Dendritic cell treated with granulocyte-macrophage colony-stimulating factor and Interleukin-4, amounts not matched to agents 40 ng/mL and 50 ng/mL, for 4 days (primary cell): ENCODE measurements at regions not wholly inside any gene's neighbourhood (a gene's known extent, or its start where the extent isn't known, plus 50 kb on each side); places are given as distances from the start of the nearest gene placed in this dataset.

Experiments used
- H3K27ac Mint-ChIP-seq: one replicate; pipeline ENCODE4 v1.8.0; 2022; ENCODE audit warnings: mild to moderate bottlenecking, mixed read lengths
- H3K27me3 Mint-ChIP-seq: one replicate; pipeline ENCODE4 v1.8.0; 2022; ENCODE audit warnings: mild to moderate bottlenecking, mixed read lengths
- H3K36me3 Mint-ChIP-seq: one replicate; pipeline ENCODE4 v1.8.0; 2022; ENCODE audit warnings: low read depth, mixed read lengths
- H3K4me1 Mint-ChIP-seq: one replicate; pipeline ENCODE4 v1.8.0; 2022; ENCODE audit warnings: low read depth, mixed read lengths
- H3K4me3 Mint-ChIP-seq: one replicate; pipeline ENCODE4 v1.8.0; 2022; ENCODE audit warnings: mild to moderate bottlenecking, moderate library complexity, mixed read lengths
- H3K9me3 Mint-ChIP-seq: one replicate; pipeline ENCODE4 v1.8.0; 2022; ENCODE audit warnings: mixed read lengths
- intact Hi-C: fragments of 100-400 bp; cut with micrococcal nuclease; formaldehyde crosslinking; loops from one replicate; pipeline ENCODE4 v1.15.0; 2022

DNA sequence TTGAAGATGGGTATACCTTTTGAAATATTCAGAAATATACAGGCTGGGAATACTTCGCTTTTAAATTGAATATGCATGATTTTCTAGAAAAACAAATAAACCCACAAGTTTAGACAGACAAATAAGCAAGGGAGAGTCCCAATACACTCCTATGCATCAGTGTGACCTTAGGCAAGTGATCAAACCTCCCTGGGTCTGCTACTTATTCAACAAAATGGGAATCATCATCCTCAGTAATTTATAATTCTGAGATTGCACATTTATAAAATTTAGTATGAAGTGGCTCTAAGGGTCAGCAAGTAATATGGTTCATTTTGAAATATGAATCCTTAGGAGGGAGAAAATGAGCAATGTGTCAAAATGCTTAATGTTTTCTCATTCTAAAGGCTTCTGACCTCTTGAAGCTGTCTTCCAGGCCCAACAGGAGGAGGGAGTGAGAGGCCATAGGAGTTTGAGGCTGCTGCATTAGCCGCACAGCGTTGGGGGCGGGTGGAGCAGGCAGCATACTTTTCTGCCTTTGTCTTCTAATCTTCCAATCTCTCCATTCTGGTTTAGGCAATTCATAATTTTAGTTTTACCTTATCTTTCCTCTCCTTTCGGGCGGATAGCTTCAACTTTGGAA is 155.1 kb downstream of the TRIB2 start:
- Mint-ChIP-seq H3K4me3 (no peak overlapping the region), H3K36me3 (no peaks in the 10 kb centered on the region), H3K4me1 (no peaks in the 10 kb centered on the region), H3K9me3 (no peaks in the 10 kb centered on the region), H3K27me3 (peaks cover 9% of the 10 kb centered on the region), H3K27ac (no peak overlapping the region)
- intact Hi-C loops: no loop called here

GRCh38 chr2:12877761-12878160 is 161.0 kb downstream of the TRIB2 start:
- Mint-ChIP-seq H3K4me3 (no peak overlapping the region), H3K4me1 (no peaks in the 10 kb centered on the region), H3K27ac (no peak overlapping the region), H3K36me3 (no peaks in the 10 kb centered on the region), H3K9me3 (no peaks in the 10 kb centered on the region), H3K27me3 (peaks cover 8% of the 10 kb centered on the region)
- intact Hi-C loops: no loop called here

DNA sequence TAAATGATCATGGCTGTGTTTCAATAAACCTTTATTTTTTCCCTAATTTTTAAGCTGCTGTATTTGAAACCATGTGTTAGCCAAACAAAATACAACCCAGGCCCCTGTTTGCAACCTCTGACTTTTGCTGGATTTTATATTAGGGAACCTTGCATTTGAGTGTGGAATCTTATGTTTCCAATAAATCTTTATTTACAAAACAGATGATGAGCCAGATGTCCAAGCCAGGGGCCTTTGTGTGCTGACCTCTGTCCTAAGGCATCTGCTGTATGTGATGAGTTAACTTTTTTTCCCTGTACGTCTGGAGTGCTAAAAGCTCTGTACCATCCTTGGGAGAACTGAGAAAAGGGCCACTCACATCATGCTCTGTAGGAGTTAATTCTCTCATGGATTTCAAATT is 162.9 kb downstream of the TRIB2 start:
- intact Hi-C loops: no loop called here
- peaks cover 6% of the 10 kb centered on the region for H3K27me3 Mint-ChIP-seq
- no peaks in the 10 kb centered on the region for H3K36me3 Mint-ChIP-seq

DNA sequence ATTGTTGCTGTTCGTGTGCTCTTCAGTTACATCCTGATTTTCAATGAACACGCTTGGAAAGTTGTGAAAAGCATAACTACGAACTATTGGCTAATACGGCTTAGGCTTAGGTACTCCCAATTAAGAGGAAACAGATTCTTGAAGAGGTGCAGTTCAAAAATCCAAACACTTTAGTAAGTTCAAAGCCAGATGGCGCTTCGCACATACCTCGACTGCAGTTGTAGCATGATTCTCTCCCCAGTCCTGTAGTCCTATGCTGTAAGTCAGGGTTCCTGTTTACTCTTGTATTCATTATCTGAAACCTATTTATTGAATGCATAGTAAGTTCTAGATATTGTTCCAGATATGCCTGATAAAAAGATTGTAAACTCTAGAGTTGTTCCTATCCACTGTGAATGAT is 165.2 kb downstream of the TRIB2 start:
- Mint-ChIP-seq H3K4me1 (peaks cover 13% of the 10 kb centered on the region), H3K36me3 (no peaks in the 10 kb centered on the region), H3K27me3 (peaks cover 6% of the 10 kb centered on the region), H3K27ac (no peak overlapping the region), H3K9me3 (no peaks in the 10 kb centered on the region), H3K4me3 (no peak overlapping the region)
- intact Hi-C loops: no loop called here

More for the DNA sequence above, 162.9 kb downstream of the TRIB2 start:
- Mint-ChIP-seq H3K4me1 (peaks cover 7% of the 10 kb centered on the region), H3K27ac (no peak overlapping the region), H3K9me3 (no peaks in the 10 kb centered on the region), H3K4me3 (no peak overlapping the region)

DNA sequence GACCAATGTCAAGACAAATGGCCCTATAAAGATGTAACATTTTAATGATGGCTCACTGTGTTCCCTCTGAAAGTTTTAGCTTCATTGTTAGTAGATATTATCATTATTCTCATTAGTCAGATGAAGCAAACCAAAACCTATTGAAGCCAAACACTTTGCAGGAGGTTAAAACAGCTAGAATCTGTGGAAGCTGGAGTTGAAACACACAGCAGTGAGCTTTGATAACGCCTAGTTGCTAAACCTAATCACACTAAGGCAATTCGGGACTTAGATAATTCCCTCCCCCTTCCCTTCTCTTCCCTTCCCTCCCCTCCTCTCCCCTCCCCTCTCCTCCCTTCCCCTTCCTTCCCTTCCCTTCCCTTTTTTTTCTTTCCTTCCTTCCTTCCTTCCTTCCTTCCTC is 165.7 kb downstream of the TRIB2 start:
- Mint-ChIP-seq H3K9me3 (no peaks in the 10 kb centered on the region), H3K36me3 (no peaks in the 10 kb centered on the region), H3K27ac (no peak overlapping the region), H3K27me3 (peaks cover 6% of the 10 kb centered on the region), H3K4me3 (no peak overlapping the region), H3K4me1 (peaks cover 13% of the 10 kb centered on the region)
- intact Hi-C loops: no loop called here

DNA sequence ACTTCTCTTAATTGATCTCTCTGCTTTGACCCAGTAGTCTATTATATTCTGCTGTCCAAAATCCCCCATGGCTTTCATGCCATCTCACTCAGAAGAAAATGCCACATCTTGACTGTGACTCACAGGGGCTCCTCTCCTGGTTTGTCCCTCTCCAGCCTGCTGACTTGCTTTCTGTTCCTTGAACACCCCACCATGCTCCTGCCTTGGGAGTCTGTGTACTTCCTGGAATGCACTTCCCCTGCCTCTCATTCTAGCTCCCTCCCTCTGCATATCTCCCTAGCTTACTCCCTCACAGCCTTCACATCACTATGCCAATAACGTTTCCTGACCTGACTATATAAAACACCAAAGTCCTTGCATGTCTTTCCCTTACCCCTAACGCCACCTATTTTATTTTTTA is 167.2 kb downstream of the TRIB2 start:
- Mint-ChIP-seq H3K4me1 (peaks cover 13% of the 10 kb centered on the region), H3K27me3 (peaks cover 6% of the 10 kb centered on the region), H3K27ac (no peak overlapping the region), H3K4me3 (no peak overlapping the region), H3K9me3 (no peaks in the 10 kb centered on the region), H3K36me3 (no peaks in the 10 kb centered on the region)
- intact Hi-C loops: no loop called here

GRCh38 chr2:12884713-12885282 is 168.1 kb downstream of the TRIB2 start:
- Mint-ChIP-seq H3K27me3 (peaks cover 6% of the 10 kb centered on the region), H3K4me1 (peaks cover 13% of the 10 kb centered on the region), H3K36me3 (no peaks in the 10 kb centered on the region), H3K27ac (no peak overlapping the region), H3K4me3 (no peak overlapping the region), H3K9me3 (no peaks in the 10 kb centered on the region)
- intact Hi-C loops: no loop called here

DNA sequence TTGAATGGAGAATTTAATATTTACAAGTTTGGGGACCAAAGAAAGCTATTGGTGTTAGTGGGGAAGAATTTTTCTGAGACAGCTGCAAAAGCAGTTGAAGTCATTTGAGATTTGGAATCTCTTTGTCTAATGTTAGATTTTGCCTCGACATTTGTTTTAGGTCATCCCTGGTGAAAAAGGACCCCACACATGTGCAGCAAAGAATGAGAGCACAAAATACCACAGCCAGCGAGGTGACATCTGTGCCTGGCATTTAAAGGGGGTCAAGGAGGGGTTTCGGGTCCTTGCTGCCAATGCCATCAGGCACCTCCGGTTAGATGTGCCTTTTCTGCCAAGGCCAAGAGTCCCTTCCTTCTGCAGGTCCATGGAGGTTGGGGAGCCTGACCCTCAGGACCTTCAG is 173.3 kb downstream of the TRIB2 start:
- Mint-ChIP-seq H3K27ac (no peak overlapping the region), H3K4me3 (no peak overlapping the region), H3K4me1 (peaks cover 2% of the 10 kb centered on the region), H3K27me3 (peaks cover 2% of the 10 kb centered on the region), H3K9me3 (peaks cover 13% of the 10 kb centered on the region), H3K36me3 (no peaks in the 10 kb centered on the region)
- intact Hi-C loops: no loop called here

DNA sequence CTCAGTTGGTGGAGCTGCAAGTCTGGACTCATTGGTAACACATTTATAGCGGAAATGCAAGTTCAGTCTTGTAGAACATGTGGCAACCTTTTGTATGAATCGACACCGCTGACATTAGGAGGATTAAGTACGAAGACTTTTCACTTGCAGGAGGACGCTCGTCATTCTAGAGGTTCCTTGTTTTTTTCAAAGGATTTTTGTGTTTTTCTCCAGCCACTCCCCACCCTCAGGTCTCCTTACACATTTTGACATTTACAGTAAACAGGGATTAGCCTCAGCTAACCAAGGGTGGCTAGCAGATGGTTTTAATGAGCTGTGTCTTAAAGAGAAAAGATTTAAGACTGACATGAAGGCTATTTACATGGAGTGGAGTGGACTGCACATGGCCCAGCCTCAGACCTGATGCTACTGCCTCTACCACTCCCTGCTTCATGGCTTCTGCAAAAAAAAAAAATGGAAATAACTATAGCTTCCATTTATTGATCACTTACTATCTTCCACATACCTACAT is 173.8 kb downstream of the TRIB2 start:
- Mint-ChIP-seq H3K4me3 (no peak overlapping the region), H3K36me3 (no peaks in the 10 kb centered on the region), H3K27me3 (peaks cover 2% of the 10 kb centered on the region), H3K9me3 (peaks cover 18% of the 10 kb centered on the region), H3K4me1 (no peaks in the 10 kb centered on the region), H3K27ac (no peak overlapping the region)
- intact Hi-C loops: no loop called here

- H3K27me3 Mint-ChIP-seq: peaks cover 2% of the 10 kb centered on the region
- no peak overlapping the region for H3K4me3 Mint-ChIP-seq
- intact Hi-C loops: no loop called here
- H3K4me1 Mint-ChIP-seq: no peaks in the 10 kb centered on the region
- no peak overlapping the region for H3K27ac Mint-ChIP-seq
- H3K36me3 Mint-ChIP-seq: no peaks in the 10 kb centered on the region
- H3K9me3 Mint-ChIP-seq: peaks cover 18% of the 10 kb centered on the region
These were observed 178.3 kb downstream of the TRIB2 start for GRCh38 chr2:12895017-12895416.

DNA sequence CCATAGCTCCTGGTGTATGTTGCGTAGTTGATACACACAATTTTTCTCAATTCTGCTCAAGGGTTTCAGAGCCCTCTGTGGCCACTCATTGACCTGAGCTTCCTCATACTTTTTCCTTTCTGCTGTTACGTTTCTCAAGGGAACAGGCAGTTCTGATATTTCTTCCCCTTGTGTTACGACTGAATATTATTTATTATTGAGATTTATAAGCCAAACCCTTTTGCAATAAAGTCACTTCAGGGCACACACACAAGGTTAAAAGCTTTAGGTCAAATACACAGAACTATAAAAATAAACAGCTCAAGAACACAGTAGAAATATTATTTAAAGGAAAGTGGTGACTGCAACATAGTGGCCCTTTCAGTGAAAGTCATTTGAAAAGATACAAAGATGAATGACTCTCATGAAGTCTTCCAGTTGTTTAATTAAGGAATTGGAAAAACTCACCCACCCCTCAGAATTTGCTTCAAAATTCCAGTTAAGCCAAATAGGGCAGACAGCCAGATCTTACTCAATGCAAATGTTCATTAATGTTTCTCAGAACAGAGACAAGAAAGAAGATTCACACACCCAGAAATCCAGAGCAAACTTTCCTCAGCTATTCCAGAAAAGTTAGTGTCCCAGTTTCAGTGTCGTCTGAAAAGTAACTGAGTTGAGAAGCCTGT is 179.7 kb downstream of the TRIB2 start:
- intact Hi-C loops: no loop called here
- Mint-ChIP-seq H3K27ac (no peak overlapping the region), H3K4me3 (no peak overlapping the region)

DNA sequence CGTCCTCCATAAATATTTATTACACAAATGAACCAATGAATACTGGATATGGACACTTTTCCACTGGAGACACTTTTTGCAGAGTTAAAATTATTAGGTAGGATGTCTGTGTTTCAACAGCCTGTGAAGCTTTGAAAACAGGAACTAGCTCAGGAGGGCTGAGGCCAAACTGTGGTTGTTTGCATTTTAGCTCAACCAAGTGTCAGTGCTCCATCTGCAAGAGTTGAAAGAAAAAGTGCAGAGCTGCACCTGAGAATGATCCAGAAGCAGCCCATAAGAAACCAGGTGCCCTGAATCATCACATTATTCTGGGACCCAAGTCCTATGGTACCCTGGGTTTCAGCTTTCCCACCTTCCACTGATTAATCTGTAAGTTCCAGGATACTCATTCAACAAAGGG is 180.4 kb downstream of the TRIB2 start:
- intact Hi-C loops: no loop called here
- no peaks in the 10 kb centered on the region for H3K36me3 Mint-ChIP-seq
- no peaks in the 10 kb centered on the region for H3K4me1 Mint-ChIP-seq
- H3K27ac Mint-ChIP-seq: no peak overlapping the region
- no peak overlapping the region for H3K4me3 Mint-ChIP-seq
- H3K27me3 Mint-ChIP-seq: no peaks in the 10 kb centered on the region
- H3K9me3 Mint-ChIP-seq: peaks cover 10% of the 10 kb centered on the region

More for the DNA sequence above, 179.7 kb downstream of the TRIB2 start:
- Mint-ChIP-seq H3K36me3 (no peaks in the 10 kb centered on the region), H3K27me3 (peaks cover 2% of the 10 kb centered on the region), H3K4me1 (no peaks in the 10 kb centered on the region), H3K9me3 (peaks cover 17% of the 10 kb centered on the region)

- Mint-ChIP-seq H3K4me3 (no peak overlapping the region), H3K4me1 (no peaks in the 10 kb centered on the region), H3K36me3 (no peaks in the 10 kb centered on the region), H3K27me3 (no peaks in the 10 kb centered on the region), H3K27ac (no peak overlapping the region), H3K9me3 (no peaks in the 10 kb centered on the region)
- intact Hi-C loops: no loop called here
These were observed 186.5 kb downstream of the TRIB2 start for GRCh38 chr2:12903272-12903671.

GRCh38 chr2:12910431-12910830 is 193.7 kb downstream of the TRIB2 start:
- peaks cover 2% of the 10 kb centered on the region for H3K27me3 Mint-ChIP-seq
- no peak overlapping the region for H3K4me3 Mint-ChIP-seq
- H3K36me3 Mint-ChIP-seq: no peaks in the 10 kb centered on the region
- H3K4me1 Mint-ChIP-seq: no peaks in the 10 kb centered on the region
- intact Hi-C loops: no loop called here
- no peaks in the 10 kb centered on the region for H3K9me3 Mint-ChIP-seq
- H3K27ac Mint-ChIP-seq: no peak overlapping the region
